ENCODE measurements at regions not wholly inside any gene's neighbourhood (a gene's known extent, or its start where the extent isn't known, plus 50 kb on each side); places are given as distances from the start of the nearest gene placed in this dataset.

DNA sequence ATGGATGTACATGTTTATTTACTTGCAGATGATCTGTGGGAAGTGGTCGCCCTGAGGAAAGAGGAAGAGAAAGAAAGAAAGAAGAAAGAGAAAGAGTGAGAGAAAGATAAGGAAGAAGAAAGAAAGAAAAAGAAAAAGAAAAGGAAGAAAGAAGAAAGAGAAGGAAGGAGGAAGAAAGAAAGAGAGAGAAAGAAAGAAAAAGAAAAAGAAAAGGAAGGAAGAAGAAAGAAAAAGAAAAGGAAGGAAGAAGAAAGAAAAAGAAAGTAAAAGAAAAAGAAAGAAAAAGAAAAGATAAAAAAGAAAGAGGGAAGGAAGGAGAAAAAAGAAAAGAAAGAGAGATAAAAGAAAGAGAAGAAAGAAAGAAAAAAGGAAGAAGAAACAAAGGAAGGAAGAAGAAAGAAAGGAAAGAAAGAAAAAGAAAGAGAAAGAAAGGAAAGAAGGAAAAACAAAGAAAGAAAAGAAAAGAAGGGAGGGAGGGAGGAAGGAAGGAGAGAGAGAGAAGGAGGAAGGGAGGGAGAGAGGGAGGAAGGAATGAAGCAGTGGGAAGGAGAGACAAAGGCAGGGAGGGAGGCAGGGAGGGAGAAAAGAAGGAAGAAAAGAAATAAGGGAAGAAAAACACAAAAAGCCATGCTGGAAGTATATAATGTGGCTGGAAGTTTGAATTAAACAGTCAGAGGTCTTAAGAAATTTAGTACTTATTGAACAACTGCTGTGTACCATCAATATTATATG lies 976.6 kb downstream of the FAM181B start:
- TF ChIP-seq, protein P1, sequence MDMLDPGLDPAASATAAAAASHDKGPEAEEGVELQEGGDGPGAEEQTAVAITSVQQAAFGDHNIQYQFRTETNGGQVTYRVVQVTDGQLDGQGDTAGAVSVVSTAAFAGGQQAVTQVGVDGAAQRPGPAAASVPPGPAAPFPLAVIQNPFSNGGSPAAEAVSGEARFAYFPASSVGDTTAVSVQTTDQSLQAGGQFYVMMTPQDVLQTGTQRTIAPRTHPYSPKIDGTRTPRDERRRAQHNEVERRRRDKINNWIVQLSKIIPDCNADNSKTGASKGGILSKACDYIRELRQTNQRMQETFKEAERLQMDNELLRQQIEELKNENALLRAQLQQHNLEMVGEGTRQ (IDR thresholded peaks at IDR 0.05; ENCODE audit: low read length), result no peak
- TF ChIP-seq, protein P2, sequence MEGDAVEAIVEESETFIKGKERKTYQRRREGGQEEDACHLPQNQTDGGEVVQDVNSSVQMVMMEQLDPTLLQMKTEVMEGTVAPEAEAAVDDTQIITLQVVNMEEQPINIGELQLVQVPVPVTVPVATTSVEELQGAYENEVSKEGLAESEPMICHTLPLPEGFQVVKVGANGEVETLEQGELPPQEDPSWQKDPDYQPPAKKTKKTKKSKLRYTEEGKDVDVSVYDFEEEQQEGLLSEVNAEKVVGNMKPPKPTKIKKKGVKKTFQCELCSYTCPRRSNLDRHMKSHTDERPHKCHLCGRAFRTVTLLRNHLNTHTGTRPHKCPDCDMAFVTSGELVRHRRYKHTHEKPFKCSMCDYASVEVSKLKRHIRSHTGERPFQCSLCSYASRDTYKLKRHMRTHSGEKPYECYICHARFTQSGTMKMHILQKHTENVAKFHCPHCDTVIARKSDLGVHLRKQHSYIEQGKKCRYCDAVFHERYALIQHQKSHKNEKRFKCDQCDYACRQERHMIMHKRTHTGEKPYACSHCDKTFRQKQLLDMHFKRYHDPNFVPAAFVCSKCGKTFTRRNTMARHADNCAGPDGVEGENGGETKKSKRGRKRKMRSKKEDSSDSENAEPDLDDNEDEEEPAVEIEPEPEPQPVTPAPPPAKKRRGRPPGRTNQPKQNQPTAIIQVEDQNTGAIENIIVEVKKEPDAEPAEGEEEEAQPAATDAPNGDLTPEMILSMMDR (IDR thresholded peaks at IDR 0.05; ENCODE audit: control extremely low read depth in 1 of 3, insufficient read depth in 1 of 3, low read depth in 1 of 3, low read length in 3 of 3), result no peak
- TF ChIP-seq POLR2A (IDR thresholded peaks at IDR 0.05; ENCODE audit: control extremely low read depth in 1 of 2, low read depth in 2 of 2, low read length in 2 of 2) (no peak), RXRA (IDR thresholded peaks at IDR 0.05; ENCODE audit: insufficient read depth, low read depth, low read length) (no peak), SRF (IDR thresholded peaks at IDR 0.05; ENCODE audit: low read depth, low read length) (no peak), CEBPB (IDR thresholded peaks at IDR 0.05; ENCODE audit: low read depth, low read length) (no peak), EZH2 (IDR thresholded peaks at IDR 0.05; ENCODE audit: low read depth, low read length, severe bottlenecking) (no peak), YY1 (IDR thresholded peaks at IDR 0.05; ENCODE audit: low read depth, low read length) (no peak)

All from H1 (cell line).